ENCODE measurements at regions not wholly inside any gene's neighbourhood (a gene's known extent, or its start where the extent isn't known, plus 50 kb on each side); places are given as distances from the start of the nearest gene placed in this dataset.

GRCh38 chr3:72336821-72337479 is 511.3 kb downstream of the SHQ1 start:
- 59% methylated on average over 18 of the region's 24 CpGs for WGBS (ENCODE audit: low lambda C conversion rate)

DNA sequence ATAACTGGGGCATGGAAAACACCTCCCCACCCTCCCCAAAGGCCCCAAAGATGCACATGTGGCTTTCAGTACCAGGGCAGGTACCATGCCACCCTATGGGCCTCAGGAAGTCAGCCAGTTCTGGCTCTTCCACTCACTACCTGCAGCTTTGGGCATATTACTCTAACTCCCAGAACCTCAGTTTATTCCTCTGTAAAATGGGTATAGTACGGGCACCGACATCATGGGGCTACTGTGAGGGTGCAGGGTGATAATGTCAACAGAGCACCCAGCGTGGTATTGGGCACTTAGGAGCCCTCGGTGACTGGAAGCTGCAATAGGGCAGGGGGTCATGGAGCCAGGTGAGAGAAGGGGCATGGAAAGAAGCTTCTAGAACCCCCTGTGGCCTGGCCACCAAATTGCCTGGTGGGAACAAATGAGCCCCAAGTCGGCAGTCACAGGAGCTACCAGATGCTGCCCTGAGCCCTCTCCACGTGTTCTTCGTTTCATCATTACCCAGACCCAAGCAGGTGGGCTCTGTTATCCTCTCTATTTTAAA is 512.1 kb downstream of the SHQ1 start:
- ChIA-PET CTCF (interaction anchor here (0.8 to 3.1 kb wide), 3 partner anchors 89 to 688 kb away, joined by 3 to 12 read pairs (median 4); no protein-coding TSS in a partner anchor), POLR2A (no interaction called here)
- no peak for DNase-seq
- Histone ChIP-seq H3K9ac (no peak overlapping the region), H3K27ac (ENCODE audit: low read depth in 2 of 2, low read length in 1 of 2) (no peak overlapping the region), H3K79me2 (ENCODE audit: insufficient read depth) (no peaks in the 10 kb centered on the region), H3K4me3 (ENCODE audit: low read depth in 2 of 2, low read length in 1 of 2) (no peak overlapping the region), H3K9me3 (no peaks in the 10 kb centered on the region), H3K9me2 (no peaks in the 10 kb centered on the region), H4K20me1 (ENCODE audit: insufficient read depth) (no peaks in the 10 kb centered on the region), H2AFZ (ENCODE audit: low read depth) (no peak overlapping the region), H3K27me3 (ENCODE audit: insufficient read depth) (peaks cover 18% of the 10 kb centered on the region; the same call in 1 of the 2 replicates), H3F3A (replicated peaks; ENCODE audit: insufficient read depth) (peaks cover 16% of the 10 kb centered on the region), H3K4me1 (ENCODE audit: control insufficient read depth in 1 of 2, insufficient read depth in 2 of 2, low read depth in 1 of 2, low read length in 1 of 2) (peaks cover 5 to 42% of the 10 kb centered on the region in 2 experiments; a peak in 2 of 4 replicates), H3K36me3 (replicated peaks in 1 of 2; ENCODE audit: control insufficient read depth in 1 of 2, insufficient read depth in 2 of 2, low read length in 1 of 2) (no peaks in the 10 kb centered on the region), H3K4me2 (no peak overlapping the region)
- 90% methylated on average over 6 of the region's 7 CpGs for WGBS (ENCODE audit: low lambda C conversion rate)
- no peak for TF ChIP-seq CHD2 (IDR thresholded peaks at IDR 0.05; ENCODE audit: low read length, partially characterized antibody)
- no peak for TF ChIP-seq CTCF (IDR thresholded peaks at IDR 0.05)
- no peak for TF ChIP-seq SIN3A (IDR thresholded peaks at IDR 0.05; ENCODE audit: borderline replicate concordance, low read depth, low read length)
- no peak for TF ChIP-seq RFX5 (IDR thresholded peaks at IDR 0.05; ENCODE audit: low read length)
- no peak for TF ChIP-seq POLR2AphosphoS5 (IDR thresholded peaks at IDR 0.05; ENCODE audit: low read depth, low read length)
- no peak for TF ChIP-seq REST (IDR thresholded peaks at IDR 0.05; ENCODE audit: low read depth, low read length)
- TF ChIP-seq EP300 (IDR thresholded peaks at IDR 0.05; ENCODE audit: borderline replicate concordance in 1 of 2, low read depth in 1 of 2, low read length in 1 of 2) = no peak
- TF ChIP-seq USF2 (IDR thresholded peaks at IDR 0.05; ENCODE audit: borderline replicate concordance, low read depth, low read length) = no peak
- no peak for TF ChIP-seq MXI1 (IDR thresholded peaks at IDR 0.05; ENCODE audit: low read depth, low read length)
- TF ChIP-seq RXRA (IDR thresholded peaks at IDR 0.05; ENCODE audit: borderline replicate concordance, low read depth) = no peak
- no peak for TF ChIP-seq TEAD4 (IDR thresholded peaks at IDR 0.05; ENCODE audit: borderline replicate concordance, insufficient read depth)
- TF ChIP-seq GABPA (IDR thresholded peaks at IDR 0.05; ENCODE audit: low read depth) = no peak
- TF ChIP-seq SMC3 (IDR thresholded peaks at IDR 0.05; ENCODE audit: low read depth, low read length) = no peak

More at GRCh38 chr3:72336821-72337479, 511.3 kb downstream of the SHQ1 start:
- Histone ChIP-seq H3F3A (replicated peaks; ENCODE audit: insufficient read depth) (peaks cover 16% of the 10 kb centered on the region), H3K9me3 (no peaks in the 10 kb centered on the region), H3K4me1 (ENCODE audit: control insufficient read depth in 1 of 2, insufficient read depth in 2 of 2, low read depth in 1 of 2, low read length in 1 of 2) (peaks cover 5 to 44% of the 10 kb centered on the region in 2 experiments; a peak in 2 of 4 replicates), H3K9me2 (no peaks in the 10 kb centered on the region), H3K4me2 (no peak overlapping the region), H3K9ac (no peak overlapping the region), H3K4me3 (ENCODE audit: low read depth in 2 of 2, low read length in 1 of 2) (no peak overlapping the region), H4K20me1 (ENCODE audit: insufficient read depth) (no peaks in the 10 kb centered on the region), H3K79me2 (ENCODE audit: insufficient read depth) (no peaks in the 10 kb centered on the region), H2AFZ (ENCODE audit: low read depth) (no peak overlapping the region), H3K36me3 (replicated peaks in 1 of 2; ENCODE audit: control insufficient read depth in 1 of 2, insufficient read depth in 2 of 2, low read length in 1 of 2) (no peaks in the 10 kb centered on the region), H3K27me3 (ENCODE audit: insufficient read depth) (peaks cover 11% of the 10 kb centered on the region; the same call in 1 of the 2 replicates), H3K27ac (ENCODE audit: low read depth in 2 of 2, low read length in 1 of 2) (no peak overlapping the region; a peak in 1 of 4 replicates)
- TF ChIP-seq TAF1 (IDR thresholded peaks at IDR 0.05; ENCODE audit: borderline replicate concordance, low read depth, low read length) (no peak), NRF1 (IDR thresholded peaks at IDR 0.05; ENCODE audit: low read depth, low read length) (no peak), GATA2 (CRISPR knock-in tag; IDR thresholded peaks at IDR 0.05) (0 out of 2 replicates have a peak, but pooled peaks have one; percentile 22), RFX5 (IDR thresholded peaks at IDR 0.05; ENCODE audit: low read length) (no peak)
- TF ChIP-seq, protein P1, sequence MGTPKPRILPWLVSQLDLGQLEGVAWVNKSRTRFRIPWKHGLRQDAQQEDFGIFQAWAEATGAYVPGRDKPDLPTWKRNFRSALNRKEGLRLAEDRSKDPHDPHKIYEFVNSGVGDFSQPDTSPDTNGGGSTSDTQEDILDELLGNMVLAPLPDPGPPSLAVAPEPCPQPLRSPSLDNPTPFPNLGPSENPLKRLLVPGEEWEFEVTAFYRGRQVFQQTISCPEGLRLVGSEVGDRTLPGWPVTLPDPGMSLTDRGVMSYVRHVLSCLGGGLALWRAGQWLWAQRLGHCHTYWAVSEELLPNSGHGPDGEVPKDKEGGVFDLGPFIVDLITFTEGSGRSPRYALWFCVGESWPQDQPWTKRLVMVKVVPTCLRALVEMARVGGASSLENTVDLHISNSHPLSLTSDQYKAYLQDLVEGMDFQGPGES (IDR thresholded peaks at IDR 0.05; ENCODE audit: low read depth, low read length) = no peak
- peak; percentile 70 for DNase-seq
- ChIA-PET CTCF (interaction anchor here (0.8 to 3.1 kb wide), 3 partner anchors 89 to 688 kb away, joined by 3 to 12 read pairs (median 4); no protein-coding TSS in a partner anchor), POLR2A (no interaction called here)
